Hepatocyte (in vitro differentiated cells): ENCODE measurements at regions not wholly inside any gene's neighbourhood (a gene's known extent, or its start where the extent isn't known, plus 50 kb on each side); places are given as distances from the start of the nearest gene placed in this dataset.

Experiments used
- DNase-seq: peaks from one replicate; pipeline ENCODE4 v3.0.0-alpha.2; 2016; ENCODE audit warnings: low spot score
- H2AFZ ChIP-seq: fragments of 200-600 bp; sonication (generic); 2 replicates; pipeline ENCODE4 v1.6.0; 2016; ENCODE audit warnings: antibody characterized with exemption, mild to moderate bottlenecking
- H3K27ac ChIP-seq: fragments of 200-600 bp; sonication (generic); 2 replicates; pipeline ENCODE4 v1.5.1; 2016; ENCODE audit warnings: mild to moderate bottlenecking
- H3K27me3 ChIP-seq: fragments of 200-600 bp; sonication (generic); 2 replicates; pipeline ENCODE4 v1.6.1; 2016
- H3K36me3 ChIP-seq: fragments of 200-600 bp; sonication (generic); replicated peaks from 2 replicates; pipeline ENCODE4 v1.5.1; 2016; ENCODE audit warnings: low read depth; ENCODE audit not compliant: insufficient read depth
- H3K4me1 ChIP-seq: fragments of 200-600 bp; sonication (generic); 2 replicates; pipeline ENCODE4 v1.5.1; 2016; ENCODE audit warnings: mild to moderate bottlenecking, moderate library complexity; ENCODE audit not compliant: insufficient read depth
- H3K4me2 ChIP-seq: fragments of 200-600 bp; sonication (generic); 2 replicates; pipeline ENCODE4 v1.6.0; 2016
- H3K4me3 ChIP-seq: fragments of 200-600 bp; sonication (generic); 2 replicates; pipeline ENCODE4 v1.5.1; 2016; ENCODE audit warnings: mild to moderate bottlenecking
- H3K79me2 ChIP-seq: fragments of 200-600 bp; sonication (generic); 2 replicates; pipeline ENCODE4 v1.6.0; 2017; ENCODE audit warnings: mild to moderate bottlenecking
- H3K9me2 ChIP-seq: fragments of 200-600 bp; sonication (generic); replicated peaks from 2 replicates; pipeline ENCODE4 v1.6.0; 2017; ENCODE audit warnings: mild to moderate bottlenecking; ENCODE audit not compliant: insufficient read depth
- H3K9me3 ChIP-seq: fragments of 200-600 bp; sonication (generic); 2 replicates; pipeline ENCODE4 v1.5.1; 2016; ENCODE audit warnings: low read depth, mild to moderate bottlenecking
- H4K20me1 ChIP-seq: fragments of 200-600 bp; sonication (generic); 2 replicates; pipeline ENCODE4 v1.6.0; 2016; ENCODE audit warnings: mild to moderate bottlenecking; ENCODE audit not compliant: insufficient read depth, poor library complexity, severe bottlenecking
- EZH2 ChIP-seq: fragments of 200-600 bp; sonication (generic); IDR thresholded peaks from 2 replicates; pipeline ENCODE4 v1.6.1; 2016; ENCODE audit warnings: antibody characterized with exemption, mild to moderate bottlenecking, borderline replicate concordance
- EZH2phosphoT487 ChIP-seq: fragments of 200-600 bp; sonication (generic); IDR thresholded peaks from one replicate; pipeline ENCODE4 v1.6.1; 2018; ENCODE audit warnings: antibody characterized with exemption, mild to moderate bottlenecking, low read depth, moderate library complexity; ENCODE audit not compliant: unreplicated experiment, severe bottlenecking
- WGBS: methylation state at CpG from one replicate; pipeline ENCODE4 v1.1.6; 2016; ENCODE audit warnings: low lambda C conversion rate; ENCODE audit errors: missing lambda C conversion rate; 5-methylcytosine and 5-hydroxymethylcytosine counted together
- TF ChIP-seq, protein P1 (sequence below): fragments of 200-600 bp; sonication (generic); IDR thresholded peaks from 2 replicates; pipeline ENCODE4 v1.5.1; 2016; ENCODE audit warnings: antibody characterized with exemption, mild to moderate bottlenecking; ENCODE audit not compliant: poor library complexity

DNA sequence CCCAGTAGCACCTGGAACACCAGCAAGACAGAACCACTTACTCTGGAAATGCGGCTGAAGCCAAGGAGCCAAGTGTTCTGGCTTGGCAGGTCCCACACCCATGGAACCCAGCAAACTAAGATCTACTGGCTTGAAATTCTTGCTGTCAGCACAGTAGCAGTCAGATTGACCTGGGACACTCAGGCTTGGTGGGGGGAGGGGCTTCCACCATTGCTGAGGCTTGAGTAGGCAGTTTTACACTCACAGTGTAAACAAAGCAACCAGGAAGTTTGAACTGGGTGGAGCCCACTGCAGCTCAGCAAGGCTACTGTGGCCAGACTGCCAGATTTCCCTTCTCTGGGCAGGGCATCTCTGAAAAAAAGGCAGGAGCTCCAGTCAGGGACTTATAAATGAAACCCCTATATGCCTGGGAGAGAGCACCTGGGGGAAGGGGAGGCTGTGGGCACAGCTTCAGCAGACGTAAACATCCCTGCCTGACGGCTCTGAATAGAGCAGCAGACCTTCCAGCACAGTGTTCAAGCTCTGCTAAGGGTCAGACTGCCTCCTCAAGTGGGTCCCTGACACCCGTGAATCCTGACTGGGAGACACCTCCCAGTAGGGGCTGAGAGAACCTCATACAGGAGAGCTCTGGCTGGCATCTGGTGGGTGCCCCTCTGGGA is 121.2 kb downstream of the MTERF1 start:
- peak overlapping the region; percentile 63 for H2AFZ ChIP-seq
- no peaks in the 10 kb centered on the region for H3K27me3 ChIP-seq
- 58% methylated on average over 4 of the region's 4 CpGs for WGBS
- no peaks in the 10 kb centered on the region for H3K79me2 ChIP-seq
- TF ChIP-seq, protein P1, sequence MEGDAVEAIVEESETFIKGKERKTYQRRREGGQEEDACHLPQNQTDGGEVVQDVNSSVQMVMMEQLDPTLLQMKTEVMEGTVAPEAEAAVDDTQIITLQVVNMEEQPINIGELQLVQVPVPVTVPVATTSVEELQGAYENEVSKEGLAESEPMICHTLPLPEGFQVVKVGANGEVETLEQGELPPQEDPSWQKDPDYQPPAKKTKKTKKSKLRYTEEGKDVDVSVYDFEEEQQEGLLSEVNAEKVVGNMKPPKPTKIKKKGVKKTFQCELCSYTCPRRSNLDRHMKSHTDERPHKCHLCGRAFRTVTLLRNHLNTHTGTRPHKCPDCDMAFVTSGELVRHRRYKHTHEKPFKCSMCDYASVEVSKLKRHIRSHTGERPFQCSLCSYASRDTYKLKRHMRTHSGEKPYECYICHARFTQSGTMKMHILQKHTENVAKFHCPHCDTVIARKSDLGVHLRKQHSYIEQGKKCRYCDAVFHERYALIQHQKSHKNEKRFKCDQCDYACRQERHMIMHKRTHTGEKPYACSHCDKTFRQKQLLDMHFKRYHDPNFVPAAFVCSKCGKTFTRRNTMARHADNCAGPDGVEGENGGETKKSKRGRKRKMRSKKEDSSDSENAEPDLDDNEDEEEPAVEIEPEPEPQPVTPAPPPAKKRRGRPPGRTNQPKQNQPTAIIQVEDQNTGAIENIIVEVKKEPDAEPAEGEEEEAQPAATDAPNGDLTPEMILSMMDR: no peak
- peak overlapping the region; percentile 55 for H3K27ac ChIP-seq
- peaks cover 4% of the 10 kb centered on the region for H3K4me1 ChIP-seq
- H3K4me3 ChIP-seq: no peak overlapping the region
- H3K9me2 ChIP-seq: no peaks in the 10 kb centered on the region
- no peaks in the 10 kb centered on the region for H4K20me1 ChIP-seq
- H3K36me3 ChIP-seq: no peaks in the 10 kb centered on the region
- DNase-seq: peak; percentile 84
- peak overlapping the region; percentile 59 for H3K4me2 ChIP-seq
- H3K9me3 ChIP-seq: no peaks in the 10 kb centered on the region

DNA sequence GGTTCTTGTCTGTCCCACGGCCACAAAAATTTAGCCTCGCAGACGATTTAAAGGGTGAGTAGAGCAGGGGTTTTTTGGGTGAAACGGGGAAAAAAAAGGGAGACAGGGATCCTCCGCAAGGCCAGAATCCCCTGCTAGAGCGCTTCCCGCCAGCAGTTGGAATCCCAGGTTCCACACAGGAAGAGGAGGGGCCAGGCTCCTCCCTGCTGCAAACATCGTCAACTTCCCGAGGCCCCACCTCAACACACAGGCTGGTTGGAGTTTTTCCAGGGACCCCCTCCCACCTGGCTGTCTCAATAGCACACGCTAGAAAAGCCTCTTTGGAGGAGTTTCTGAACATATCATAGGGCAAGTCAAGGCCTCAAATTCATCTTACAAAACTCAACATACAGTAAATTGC is 112.7 kb downstream of the MTERF1 start:
- TF ChIP-seq EZH2phosphoT487: no peak
- no peak for TF ChIP-seq EZH2
- TF ChIP-seq, protein P1: no peak
- H3K79me2 ChIP-seq: no peaks in the 10 kb centered on the region
- no peak overlapping the region for H2AFZ ChIP-seq
- no peak overlapping the region for H3K4me2 ChIP-seq
- no peaks in the 10 kb centered on the region for H4K20me1 ChIP-seq
- no peaks in the 10 kb centered on the region for H3K9me3 ChIP-seq
- H3K36me3 ChIP-seq: no peaks in the 10 kb centered on the region
- WGBS: 90% methylated on average over 10 of the region's 10 CpGs
- H3K27me3 ChIP-seq: no peaks in the 10 kb centered on the region
- no peak overlapping the region for H3K27ac ChIP-seq
- DNase-seq: no peak
- H3K4me1 ChIP-seq: peaks cover 11% of the 10 kb centered on the region
- H3K9me2 ChIP-seq: no peaks in the 10 kb centered on the region
- no peak overlapping the region for H3K4me3 ChIP-seq

DNA sequence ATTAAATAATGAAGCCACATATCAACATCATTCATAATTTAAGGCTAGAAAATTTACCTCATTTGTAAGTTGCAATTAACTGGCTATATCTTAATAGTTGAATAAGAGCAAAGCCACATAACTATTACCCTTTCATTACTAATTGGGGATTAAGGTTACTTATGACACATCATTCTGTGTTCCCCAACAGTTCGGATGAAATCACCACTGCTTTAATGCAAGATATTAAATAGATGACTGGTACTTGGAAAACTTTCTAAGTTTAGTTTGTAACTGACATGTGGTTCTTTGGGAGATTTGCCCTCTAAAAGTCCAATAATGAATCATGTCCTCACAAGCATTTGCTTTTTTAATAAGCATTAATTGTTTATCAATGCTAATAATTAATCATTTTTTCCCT is 109.1 kb downstream of the MTERF1 start:
- Histone ChIP-seq H3K4me2 (no peak overlapping the region), H3K9me3 (no peaks in the 10 kb centered on the region), H3K27me3 (no peaks in the 10 kb centered on the region), H3K9me2 (no peaks in the 10 kb centered on the region), H3K79me2 (no peaks in the 10 kb centered on the region), H3K4me3 (no peak overlapping the region), H2AFZ (no peak overlapping the region), H3K27ac (no peak overlapping the region), H3K36me3 (no peaks in the 10 kb centered on the region), H3K4me1 (peaks cover 11% of the 10 kb centered on the region), H4K20me1 (no peaks in the 10 kb centered on the region)
- TF ChIP-seq, protein P1: no peak
- no peak for TF ChIP-seq EZH2
- no peak for TF ChIP-seq EZH2phosphoT487
- WGBS: 88% methylated on average over 1 of the region's 1 CpG
- DNase-seq: no peak
